ENCODE measurements at regions not wholly inside any gene's neighbourhood (a gene's known extent, or its start where the extent isn't known, plus 50 kb on each side); places are given as distances from the start of the nearest gene placed in this dataset.

- DNase-seq (ENCODE audit: low read depth): no peak
- no peak for TF ChIP-seq CTCF (IDR thresholded peaks at IDR 0.05; ENCODE audit: control insufficient read depth, insufficient read depth, low read depth, low read length, missing control alignments)
- no peak overlapping the region for H3K4me3 ChIP-seq (ENCODE audit: control insufficient read depth, low read depth, low read length)
Measured at GRCh38 chr19:30312582-30313352, 59.4 kb upstream of the ZNF536 start.

- DNase-seq (ENCODE audit: low read depth): no peak
- no peak for TF ChIP-seq CTCF (IDR thresholded peaks at IDR 0.05; ENCODE audit: control insufficient read depth, insufficient read depth, low read depth, low read length, missing control alignments)
- no peak overlapping the region for H3K4me3 ChIP-seq (ENCODE audit: control insufficient read depth, low read depth, low read length)
Measured at GRCh38 chr19:30313353-30313750, 58.8 kb upstream of the ZNF536 start.

GRCh38 chr19:30314056-30314804, 58.0 kb upstream of the ZNF536 start:
- DNase-seq (ENCODE audit: low read depth): no peak
- H3K4me3 ChIP-seq (ENCODE audit: control insufficient read depth, low read depth, low read length): no peak overlapping the region
- no peak for TF ChIP-seq CTCF (IDR thresholded peaks at IDR 0.05; ENCODE audit: control insufficient read depth, insufficient read depth, low read depth, low read length, missing control alignments)

GRCh38 chr19:30314805-30315155, 57.4 kb upstream of the ZNF536 start:
- H3K4me3 ChIP-seq (ENCODE audit: control insufficient read depth, low read depth, low read length): no peak overlapping the region
- no peak for DNase-seq (ENCODE audit: low read depth)

GRCh38 chr19:30315159-30315558, 57.0 kb upstream of the ZNF536 start:
- no peak overlapping the region for H3K4me3 ChIP-seq (ENCODE audit: control insufficient read depth, low read depth, low read length)
- no peak for TF ChIP-seq CTCF (IDR thresholded peaks at IDR 0.05; ENCODE audit: control insufficient read depth, insufficient read depth, low read depth, low read length, missing control alignments)
- DNase-seq (ENCODE audit: low read depth): no peak

More at GRCh38 chr19:30314805-30315155, 57.4 kb upstream of the ZNF536 start:
- TF ChIP-seq CTCF (IDR thresholded peaks at IDR 0.05; ENCODE audit: control insufficient read depth, insufficient read depth, low read depth, low read length, missing control alignments): no peak

GRCh38 chr19:30316000-30316491, 56.1 kb upstream of the ZNF536 start:
- no peak for DNase-seq (ENCODE audit: low read depth)
- TF ChIP-seq CTCF (IDR thresholded peaks at IDR 0.05; ENCODE audit: control insufficient read depth, insufficient read depth, low read depth, low read length, missing control alignments): no peak
- no peak overlapping the region for H3K4me3 ChIP-seq (ENCODE audit: control insufficient read depth, low read depth, low read length)
